GM12872 (cell line): ENCODE measurements at regions not wholly inside any gene's neighbourhood (a gene's known extent, or its start where the extent isn't known, plus 50 kb on each side); places are given as distances from the start of the nearest gene placed in this dataset.

Experiments used
- TF ChIP-seq, protein P1 (sequence below): IDR thresholded peaks from 3 replicates; pipeline ENCODE4 v1.5.1; 2011; ENCODE audit warnings: low read depth, mild to moderate bottlenecking, low read length, moderate library complexity; ENCODE audit not compliant: insufficient read depth

DNA sequence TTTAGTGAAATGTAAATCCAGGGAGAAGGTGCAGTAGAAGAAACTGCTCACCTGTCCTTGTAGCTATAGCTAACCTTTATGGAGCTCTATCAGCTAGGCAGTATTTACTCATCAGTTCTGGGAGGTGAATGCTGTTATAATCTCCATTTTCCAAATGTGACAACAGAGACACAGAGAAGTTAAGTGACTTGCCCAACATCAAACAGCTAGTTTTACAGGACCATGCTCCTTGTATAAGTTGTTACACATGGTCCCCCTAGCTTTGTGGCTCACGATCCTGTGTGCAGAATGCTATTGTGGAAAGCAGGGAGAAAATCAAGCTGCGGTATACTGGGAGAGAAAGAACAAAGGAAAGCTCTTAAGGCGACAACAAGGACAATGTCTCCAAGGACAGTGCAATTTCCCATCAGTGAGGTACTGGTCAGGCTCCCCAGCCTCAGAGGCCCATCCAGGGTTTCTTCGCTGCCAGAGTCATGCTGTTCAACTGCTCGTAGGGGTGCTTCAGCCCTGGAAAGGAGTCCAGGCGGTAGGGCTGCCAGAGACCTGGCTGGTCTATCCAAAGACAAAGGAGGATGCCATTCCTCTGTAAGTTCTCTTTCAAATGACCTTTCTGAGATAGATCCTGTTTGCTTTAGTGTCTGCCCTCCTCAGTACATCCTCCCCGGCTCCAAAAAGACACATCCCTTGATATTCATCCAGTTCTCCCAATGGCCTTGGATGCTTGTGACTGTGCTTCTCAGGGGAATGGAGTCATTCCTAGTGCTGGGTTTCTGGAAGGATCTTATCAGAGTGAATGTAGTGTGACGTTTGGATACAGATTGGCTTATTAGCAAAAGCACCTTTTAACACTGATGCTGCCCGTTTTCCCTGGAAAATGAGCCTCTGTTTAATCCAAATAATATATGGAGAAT, 95.5 kb downstream of the ARF6 start:
- TF ChIP-seq, protein P1, sequence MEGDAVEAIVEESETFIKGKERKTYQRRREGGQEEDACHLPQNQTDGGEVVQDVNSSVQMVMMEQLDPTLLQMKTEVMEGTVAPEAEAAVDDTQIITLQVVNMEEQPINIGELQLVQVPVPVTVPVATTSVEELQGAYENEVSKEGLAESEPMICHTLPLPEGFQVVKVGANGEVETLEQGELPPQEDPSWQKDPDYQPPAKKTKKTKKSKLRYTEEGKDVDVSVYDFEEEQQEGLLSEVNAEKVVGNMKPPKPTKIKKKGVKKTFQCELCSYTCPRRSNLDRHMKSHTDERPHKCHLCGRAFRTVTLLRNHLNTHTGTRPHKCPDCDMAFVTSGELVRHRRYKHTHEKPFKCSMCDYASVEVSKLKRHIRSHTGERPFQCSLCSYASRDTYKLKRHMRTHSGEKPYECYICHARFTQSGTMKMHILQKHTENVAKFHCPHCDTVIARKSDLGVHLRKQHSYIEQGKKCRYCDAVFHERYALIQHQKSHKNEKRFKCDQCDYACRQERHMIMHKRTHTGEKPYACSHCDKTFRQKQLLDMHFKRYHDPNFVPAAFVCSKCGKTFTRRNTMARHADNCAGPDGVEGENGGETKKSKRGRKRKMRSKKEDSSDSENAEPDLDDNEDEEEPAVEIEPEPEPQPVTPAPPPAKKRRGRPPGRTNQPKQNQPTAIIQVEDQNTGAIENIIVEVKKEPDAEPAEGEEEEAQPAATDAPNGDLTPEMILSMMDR = no peak

DNA sequence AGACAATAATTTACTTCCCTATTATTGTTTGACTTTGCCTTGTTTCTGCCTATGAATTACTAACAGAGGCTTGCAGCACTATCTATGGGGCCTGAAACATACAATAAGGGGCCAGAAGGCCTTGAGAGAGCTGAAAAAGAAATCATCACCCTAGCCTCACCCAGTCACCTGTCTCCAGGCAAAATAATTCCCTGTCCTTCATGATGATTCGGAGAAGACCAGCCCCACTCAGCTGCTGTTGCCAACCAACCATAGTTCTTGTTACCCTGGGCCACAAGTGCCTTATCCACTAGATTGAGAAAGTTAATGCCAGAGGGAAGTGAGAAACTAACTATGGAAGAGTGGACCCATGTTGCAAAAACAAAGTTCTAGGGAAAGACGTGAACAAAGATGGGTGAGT, 97.1 kb downstream of the ARF6 start:
- TF ChIP-seq, protein P1 = no peak

GRCh38 chr14:49991491-49991890, 98.6 kb downstream of the ARF6 start:
- TF ChIP-seq, protein P1 = no peak

DNA sequence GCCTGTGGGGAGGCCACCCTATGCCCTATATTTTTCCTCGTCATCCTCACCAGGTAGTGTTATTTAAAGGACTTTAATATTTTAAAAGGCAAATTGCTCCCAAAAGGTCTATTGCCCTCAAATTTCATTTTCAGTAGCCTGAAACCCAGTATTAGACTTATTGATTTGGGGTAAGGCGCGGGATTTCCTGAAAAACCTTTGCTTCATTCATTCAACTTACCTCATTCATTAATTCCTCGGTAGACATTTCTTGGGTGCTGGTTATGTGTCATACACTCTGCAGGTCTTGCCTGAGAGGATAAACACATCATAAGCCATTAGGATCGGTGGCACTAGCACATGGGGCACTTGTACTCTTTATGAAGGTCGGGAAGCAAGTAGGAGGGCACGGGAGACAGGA, 99.2 kb downstream of the ARF6 start:
- TF ChIP-seq, protein P1 = no peak

DNA sequence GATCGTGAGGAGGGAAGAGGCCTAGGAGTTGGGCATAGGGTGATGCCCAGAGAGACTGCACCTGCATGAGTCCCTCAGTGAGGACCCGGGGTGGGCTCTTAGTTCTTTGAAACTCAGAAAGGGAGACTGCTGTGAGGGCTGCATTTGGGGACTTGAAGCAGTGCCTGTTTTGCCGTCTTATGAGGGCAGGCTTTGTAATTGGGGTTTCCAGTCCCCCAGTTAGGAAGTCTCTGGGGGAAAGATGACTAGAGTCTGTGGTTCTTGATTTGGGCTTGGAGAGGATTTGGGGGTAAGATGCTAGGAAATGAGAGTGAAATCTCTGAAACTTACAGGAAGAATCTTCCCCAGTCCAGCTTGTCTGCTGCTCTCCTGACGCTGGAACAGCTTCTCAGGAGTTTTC, 99.6 kb downstream of the ARF6 start:
- TF ChIP-seq, protein P1 = no peak

DNA sequence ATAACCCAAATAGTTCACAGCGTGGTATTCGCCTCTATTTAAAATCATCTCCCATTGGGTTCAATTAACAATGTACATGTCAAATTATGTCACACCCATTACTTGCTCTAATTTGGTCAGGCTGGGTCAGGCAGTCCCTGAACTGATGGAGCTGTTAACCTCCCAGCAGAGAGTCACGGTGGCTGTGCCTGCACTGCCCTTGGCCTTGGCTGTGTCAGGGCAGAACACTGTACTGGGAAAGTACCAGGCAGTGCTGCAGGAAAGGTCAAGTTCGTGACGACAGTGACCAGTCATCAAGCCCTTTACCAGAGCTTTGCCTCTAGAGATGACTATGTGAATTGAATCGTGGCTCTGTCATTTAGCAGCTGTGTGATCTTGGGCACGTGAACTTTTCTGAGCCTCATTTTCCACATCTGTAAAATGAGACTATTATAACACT, 100.0 kb downstream of the ARF6 start:
- TF ChIP-seq, protein P1 = no peak

GRCh38 chr14:49993565-49993964, 100.7 kb downstream of the ARF6 start:
- TF ChIP-seq, protein P1 = no peak
